Left ventricle myocardium inferior (tissue), 1 donor: ENCODE measurements at regions not wholly inside any gene's neighbourhood (a gene's known extent, or its start where the extent isn't known, plus 50 kb on each side); places are given as distances from the start of the nearest gene placed in this dataset.

Experiments
- DNase-seq: peaks from one replicate; pipeline ENCODE4 v3.0.0-alpha.2; 2020
- H3K27ac ChIP-seq: fragments of 200-600 bp; replicated peaks from 2 replicates; pipeline ENCODE4 v1.8.0; 2021
- H3K27me3 ChIP-seq: fragments of 200-600 bp; 2 replicates; pipeline ENCODE4 v1.8.0; 2021; ENCODE audit warnings: low read depth
- H3K36me3 ChIP-seq: fragments of 200-600 bp; 2 replicates; pipeline ENCODE4 v1.8.0; 2021
- H3K4me1 ChIP-seq: fragments of 200-600 bp; 2 replicates; pipeline ENCODE4 v1.8.0; 2021
- H3K4me3 ChIP-seq: fragments of 200-600 bp; 2 replicates; pipeline ENCODE4 v1.8.0; 2021; ENCODE audit warnings: mild to moderate bottlenecking, moderate library complexity
- H3K9me3 ChIP-seq: fragments of 200-600 bp; replicated peaks from 2 replicates; pipeline ENCODE4 v1.8.0; 2021
- intact Hi-C: fragments of 100-400 bp; cut with micrococcal nuclease; formaldehyde crosslinking; loops from one replicate; pipeline ENCODE4 v1.11.0; 2022
- TF ChIP-seq, protein P1 (sequence below): fragments of 200-600 bp; IDR thresholded peaks from 2 replicates; pipeline ENCODE4 v1.8.0; 2021; ENCODE audit warnings: antibody characterized with exemption, mild to moderate bottlenecking, borderline replicate concordance
- donor health status: DM: no; HTN: yes; CAD: no; lungs with severe emphysema.

DNA sequence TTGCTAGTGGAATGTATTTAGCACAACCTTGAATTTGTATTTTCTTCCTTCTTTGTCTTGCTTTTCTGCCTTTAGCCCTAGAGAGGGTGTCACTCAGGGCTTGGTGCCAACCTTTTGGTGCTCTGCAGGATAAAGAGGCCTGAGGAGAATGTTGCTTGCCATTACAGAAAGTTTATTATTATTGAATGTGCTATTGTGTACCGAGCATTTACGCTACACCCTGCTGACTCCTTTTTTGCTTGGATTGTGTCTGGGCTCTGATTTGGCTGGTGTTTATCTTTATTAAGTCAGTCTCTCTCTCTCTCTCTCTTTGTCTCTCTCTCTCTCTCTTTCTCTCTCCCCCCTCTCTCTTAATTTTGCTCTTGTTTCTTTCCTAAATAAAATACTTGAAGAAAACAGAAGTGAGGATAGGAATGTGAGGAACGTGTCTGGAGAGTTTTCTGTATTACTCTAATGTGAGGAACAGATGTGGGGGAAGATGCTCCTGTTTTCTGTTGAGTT lies 284.4 kb upstream of the PHYHIPL start:
- Histone ChIP-seq H3K9me3 (no peaks in the 10 kb centered on the region), H3K27me3 (no peaks in the 10 kb centered on the region), H3K4me1 (peaks cover 4% of the 10 kb centered on the region), H3K36me3 (no peaks in the 10 kb centered on the region), H3K4me3 (no peak overlapping the region), H3K27ac (no peak overlapping the region)
- TF ChIP-seq, protein P1, sequence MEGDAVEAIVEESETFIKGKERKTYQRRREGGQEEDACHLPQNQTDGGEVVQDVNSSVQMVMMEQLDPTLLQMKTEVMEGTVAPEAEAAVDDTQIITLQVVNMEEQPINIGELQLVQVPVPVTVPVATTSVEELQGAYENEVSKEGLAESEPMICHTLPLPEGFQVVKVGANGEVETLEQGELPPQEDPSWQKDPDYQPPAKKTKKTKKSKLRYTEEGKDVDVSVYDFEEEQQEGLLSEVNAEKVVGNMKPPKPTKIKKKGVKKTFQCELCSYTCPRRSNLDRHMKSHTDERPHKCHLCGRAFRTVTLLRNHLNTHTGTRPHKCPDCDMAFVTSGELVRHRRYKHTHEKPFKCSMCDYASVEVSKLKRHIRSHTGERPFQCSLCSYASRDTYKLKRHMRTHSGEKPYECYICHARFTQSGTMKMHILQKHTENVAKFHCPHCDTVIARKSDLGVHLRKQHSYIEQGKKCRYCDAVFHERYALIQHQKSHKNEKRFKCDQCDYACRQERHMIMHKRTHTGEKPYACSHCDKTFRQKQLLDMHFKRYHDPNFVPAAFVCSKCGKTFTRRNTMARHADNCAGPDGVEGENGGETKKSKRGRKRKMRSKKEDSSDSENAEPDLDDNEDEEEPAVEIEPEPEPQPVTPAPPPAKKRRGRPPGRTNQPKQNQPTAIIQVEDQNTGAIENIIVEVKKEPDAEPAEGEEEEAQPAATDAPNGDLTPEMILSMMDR: no peak
- intact Hi-C loops: no loop called here
- DNase-seq: peak; percentile 16

DNA sequence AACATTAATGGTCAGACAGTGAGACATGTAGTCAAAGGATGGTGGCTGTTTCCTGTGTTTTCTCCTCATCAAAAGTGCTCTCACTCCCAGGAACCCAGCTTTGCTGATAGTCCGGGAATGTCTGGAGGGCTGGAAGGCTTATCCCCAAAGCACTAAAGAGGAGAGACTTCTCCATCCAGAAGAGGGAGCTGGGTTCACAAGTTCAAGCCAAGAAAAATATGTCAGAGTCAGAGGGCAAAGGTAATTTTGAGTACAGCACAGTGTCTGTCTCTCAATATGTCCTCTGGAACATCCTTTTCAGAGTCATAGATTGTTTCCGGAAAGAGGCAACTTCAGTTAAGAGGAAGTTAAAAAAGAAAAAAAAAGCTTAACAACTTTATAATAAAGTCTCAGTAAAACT lies 281.5 kb upstream of the PHYHIPL start:
- TF ChIP-seq, protein P1: no peak
- peak overlapping the region; percentile 21 for H3K27ac ChIP-seq
- H3K4me1 ChIP-seq: peaks cover 4% of the 10 kb centered on the region
- no peaks in the 10 kb centered on the region for H3K36me3 ChIP-seq
- H3K27me3 ChIP-seq: no peaks in the 10 kb centered on the region
- DNase-seq: no peak
- intact Hi-C loops: no loop called here
- H3K9me3 ChIP-seq: no peaks in the 10 kb centered on the region
- no peak overlapping the region for H3K4me3 ChIP-seq

DNA sequence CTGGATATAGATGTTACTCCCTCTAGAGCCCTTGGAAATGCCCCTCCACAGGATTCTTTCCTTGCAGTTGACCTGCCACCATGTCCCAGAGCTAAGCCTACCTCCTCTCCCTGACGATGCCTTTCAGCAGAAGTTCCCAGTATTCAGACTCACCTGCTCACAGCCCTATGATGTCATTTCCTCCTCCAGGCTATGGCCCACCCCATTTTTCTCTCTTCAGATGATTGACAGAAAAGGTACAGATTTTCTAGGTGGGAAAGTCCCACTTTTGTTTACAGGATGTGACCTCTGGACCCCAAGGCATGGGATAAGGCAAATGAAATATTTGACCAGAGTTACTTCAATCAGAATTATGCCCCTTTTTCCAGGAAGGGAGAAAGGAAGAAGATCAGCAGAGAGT lies 280.2 kb upstream of the PHYHIPL start:
- Histone ChIP-seq H3K27me3 (no peaks in the 10 kb centered on the region), H3K36me3 (no peaks in the 10 kb centered on the region), H3K27ac (no peak overlapping the region), H3K4me3 (no peak overlapping the region), H3K9me3 (no peaks in the 10 kb centered on the region), H3K4me1 (peaks cover 4% of the 10 kb centered on the region)
- intact Hi-C loops: no loop called here
- DNase-seq: no peak
- TF ChIP-seq, protein P1: no peak

DNA sequence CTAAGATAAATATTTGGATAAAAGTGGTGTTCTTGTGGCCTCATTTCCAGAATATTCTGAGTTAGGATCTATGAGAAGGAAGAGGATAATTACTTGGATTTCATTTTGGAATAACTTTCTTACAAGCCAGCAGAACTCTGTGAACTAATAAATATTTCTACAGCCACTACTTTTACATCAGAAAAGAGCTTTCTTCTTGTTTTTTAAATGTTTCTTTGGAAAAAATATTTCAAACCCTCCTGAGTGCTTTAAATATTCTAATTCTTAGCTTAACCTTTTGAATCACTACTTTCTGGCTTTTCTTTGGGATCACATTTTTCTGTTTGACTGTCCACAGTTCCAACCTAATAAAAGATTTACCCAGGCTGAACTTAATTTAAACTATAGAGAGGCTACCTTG lies 279.2 kb upstream of the PHYHIPL start:
- H3K4me3 ChIP-seq: no peak overlapping the region
- H3K36me3 ChIP-seq: no peaks in the 10 kb centered on the region
- no peak for DNase-seq
- H3K4me1 ChIP-seq: peaks cover 4% of the 10 kb centered on the region
- H3K27me3 ChIP-seq: no peaks in the 10 kb centered on the region
- peaks cover 7% of the 10 kb centered on the region for H3K9me3 ChIP-seq
- H3K27ac ChIP-seq: no peak overlapping the region
- intact Hi-C loops: no loop called here
- TF ChIP-seq, protein P1: no peak

DNA sequence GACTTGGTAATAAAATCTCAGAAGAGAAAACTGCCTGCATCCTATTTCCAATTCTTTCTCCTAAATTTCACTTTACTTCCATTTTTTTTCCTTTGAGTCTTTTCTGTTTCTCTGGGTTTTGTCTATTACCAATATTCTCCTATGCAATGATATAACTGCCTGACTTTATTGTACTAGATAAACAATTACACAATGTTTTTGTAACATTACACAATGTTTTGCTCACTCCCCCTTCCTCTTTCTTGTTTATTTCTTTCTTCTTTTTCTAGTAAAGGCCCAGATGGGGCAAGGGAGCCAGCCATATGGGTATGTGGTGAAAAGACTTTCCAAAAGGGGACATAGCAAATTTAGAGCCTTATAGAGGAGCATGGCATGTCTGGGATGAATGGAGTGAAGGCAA lies 278.7 kb upstream of the PHYHIPL start:
- H3K9me3 ChIP-seq: peaks cover 7% of the 10 kb centered on the region
- intact Hi-C loops: no loop called here
- TF ChIP-seq, protein P1: no peak
- no peaks in the 10 kb centered on the region for H3K27me3 ChIP-seq
- H3K27ac ChIP-seq: no peak overlapping the region
- no peak for DNase-seq
- no peak overlapping the region for H3K4me3 ChIP-seq
- peaks cover 4% of the 10 kb centered on the region for H3K4me1 ChIP-seq
- H3K36me3 ChIP-seq: no peaks in the 10 kb centered on the region
